Spinal cord (tissue), 9 donors: ENCODE measurements at regions not wholly inside any gene's neighbourhood (a gene's known extent, or its start where the extent isn't known, plus 50 kb on each side); places are given as distances from the start of the nearest gene placed in this dataset.
"Not testable (repeated sequence)": the region's sequence is repeated elsewhere in the genome, so short reads cannot be mapped to it uniquely, and the experiment has no call there.

Experiments used
- DNase-seq, 6 donors: peaks; one replicate each; pipeline versions ENCODE4 v3.0.0 to v3.0.0-alpha.2; 2013 to 2015; ENCODE audit warnings: low spot score in 6 of 6, low read depth in 4 of 6
- H3K27ac ChIP-seq: one replicate; pipeline ENCODE4 v1.5.1; 2013; ENCODE audit warnings: low read depth, low read length, control low read depth
- H3K27me3 ChIP-seq: one replicate; pipeline ENCODE4 v1.6.1; 2013; ENCODE audit warnings: low read length; ENCODE audit not compliant: control insufficient read depth, insufficient read depth
- H3K36me3 ChIP-seq: one replicate; pipeline ENCODE4 v1.6.1; 2013; ENCODE audit warnings: low read length; ENCODE audit not compliant: control insufficient read depth, insufficient read depth
- H3K4me1 ChIP-seq: one replicate; pipeline ENCODE4 v1.6.1; 2013; ENCODE audit warnings: low read length; ENCODE audit not compliant: control insufficient read depth, insufficient read depth
- H3K4me3 ChIP-seq: one replicate; pipeline ENCODE4 v1.5.1; 2013; ENCODE audit warnings: low read depth, low read length, control low read depth
- H3K9me3 ChIP-seq: one replicate; pipeline ENCODE4 v1.6.1; 2013; ENCODE audit warnings: low read length; ENCODE audit not compliant: control insufficient read depth, insufficient read depth
- WGBS: methylation state at CpG from one replicate; pipeline ENCODE4 v1.1.5; 2013; ENCODE audit warnings: missing lambda C conversion rate; ENCODE audit not compliant: insufficient coverage; 5-methylcytosine and 5-hydroxymethylcytosine counted together
- donor health status: healthy.

DNA sequence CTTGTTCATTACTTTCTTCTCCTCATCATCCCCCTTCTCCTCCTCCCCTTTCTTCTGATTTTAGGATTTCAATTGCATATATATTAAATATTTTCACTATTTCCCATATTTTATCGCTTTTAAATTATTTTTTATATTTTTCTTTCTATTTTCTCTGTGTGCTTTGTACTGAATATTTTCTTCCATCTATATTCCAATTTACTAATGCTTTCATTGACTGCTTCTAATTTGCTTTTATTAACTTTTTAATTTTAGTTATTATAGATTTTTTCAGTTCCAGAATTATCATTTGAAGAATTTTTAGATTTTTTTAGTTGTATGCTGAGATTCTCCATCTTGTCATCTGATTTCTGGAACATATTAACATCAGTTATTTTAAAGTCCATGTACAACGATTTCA lies 83.2 kb upstream of the ST3GAL6 start:
- Histone ChIP-seq H3K27ac (no peak overlapping the region), H3K36me3 (no peaks in the 10 kb centered on the region), H3K4me1 (no peaks in the 10 kb centered on the region), H3K27me3 (no peaks in the 10 kb centered on the region), H3K4me3 (no peak overlapping the region), H3K9me3 (peaks cover 2% of the 10 kb centered on the region)
- DNase-seq, result no peak
- WGBS, result no CpG with 5 or more reads among the region's 2 CpGs

DNA sequence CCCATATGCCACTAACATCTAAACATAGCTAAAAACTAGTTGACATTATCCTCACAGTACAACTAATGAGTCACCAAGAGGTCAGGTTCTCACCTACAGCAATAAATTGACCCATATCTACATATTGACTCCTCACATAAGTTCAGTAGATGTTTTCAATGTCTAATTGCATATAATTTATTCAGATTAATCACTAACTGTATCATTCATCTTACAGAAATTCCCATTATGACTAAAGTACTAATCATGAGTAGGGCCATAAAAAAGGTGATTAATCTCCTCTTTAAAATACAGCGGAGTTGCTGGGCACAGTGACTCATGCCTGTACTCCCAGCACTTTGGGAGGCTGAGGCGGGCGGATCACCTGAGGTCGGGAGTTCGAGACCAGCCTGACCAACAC lies 82.4 kb upstream of the ST3GAL6 start:
- Histone ChIP-seq H3K4me3 (no peak overlapping the region), H3K4me1 (no peaks in the 10 kb centered on the region), H3K27ac (no peak overlapping the region), H3K36me3 (no peaks in the 10 kb centered on the region), H3K27me3 (no peaks in the 10 kb centered on the region), H3K9me3 (peaks cover 2% of the 10 kb centered on the region)
- 100% methylated on average over 5 of the region's 5 CpGs for WGBS
- DNase-seq, result no peak

DNA sequence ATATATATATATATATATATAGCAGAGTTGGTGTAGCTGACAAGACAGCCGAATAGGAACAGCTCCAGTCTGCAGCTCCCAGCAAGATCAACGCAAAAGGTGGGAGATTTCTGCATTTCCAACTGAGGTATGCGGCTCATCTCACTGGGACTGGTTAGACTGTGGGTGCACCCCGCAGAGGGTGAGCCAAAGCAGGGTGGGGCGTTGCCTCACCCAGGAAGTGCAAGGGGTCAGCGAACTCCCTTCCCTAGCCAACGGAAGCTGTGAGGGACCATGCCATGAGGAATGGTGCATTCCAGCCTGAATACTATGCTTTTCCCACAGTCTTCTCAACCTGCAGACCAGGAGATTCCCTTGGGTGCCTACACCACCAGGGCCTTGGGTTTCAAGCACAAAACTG lies 81.7 kb upstream of the ST3GAL6 start:
- H3K27me3 ChIP-seq, result no peaks in the 10 kb centered on the region
- WGBS, result 95% methylated on average over 7 of the region's 7 CpGs
- no peak for DNase-seq
- H3K36me3 ChIP-seq, result no peaks in the 10 kb centered on the region
- no peak overlapping the region for H3K27ac ChIP-seq
- no peaks in the 10 kb centered on the region for H3K4me1 ChIP-seq
- H3K4me3 ChIP-seq, result no peak overlapping the region
- H3K9me3 ChIP-seq, result peaks cover 2% of the 10 kb centered on the region

- not testable (repeated sequence) for H3K27me3 ChIP-seq, H3K4me1 ChIP-seq, DNase-seq, H3K27ac ChIP-seq, H3K36me3 ChIP-seq, H3K9me3 ChIP-seq, H3K4me3 ChIP-seq
- WGBS, result 92% methylated on average over 5 of the region's 6 CpGs
Measured at GRCh38 chr3:98682391-98682790, 80.7 kb upstream of the ST3GAL6 start.

- no peak overlapping the region for H3K27ac ChIP-seq
- H3K4me3 ChIP-seq, result no peak overlapping the region
- H3K4me1 ChIP-seq, result no peaks in the 10 kb centered on the region
- no peak for DNase-seq
- H3K36me3 ChIP-seq, result no peaks in the 10 kb centered on the region
- H3K27me3 ChIP-seq, result no peaks in the 10 kb centered on the region
- no CpG with 5 or more reads among the region's 5 CpGs for WGBS
- H3K9me3 ChIP-seq, result no peaks in the 10 kb centered on the region
Measured at GRCh38 chr3:98688363-98688762, 74.8 kb upstream of the ST3GAL6 start.

DNA sequence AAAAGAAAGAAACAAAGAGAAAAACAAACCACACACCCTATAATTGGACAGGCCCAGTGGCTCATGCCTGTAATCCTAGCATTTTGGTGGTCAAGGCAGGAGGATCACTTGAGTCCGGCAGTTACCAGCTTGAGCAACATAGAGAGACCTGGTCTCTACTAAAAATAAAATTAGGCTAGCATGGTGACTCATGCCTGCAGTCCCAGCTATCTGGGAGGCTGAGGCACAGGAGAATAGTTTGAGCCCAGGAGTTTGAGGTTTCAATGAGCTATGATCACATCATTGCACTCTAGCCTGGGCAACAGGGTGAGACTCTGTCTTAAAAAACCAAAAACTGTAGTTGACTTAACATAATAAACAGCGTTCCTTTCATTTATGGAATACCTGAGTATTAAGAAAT lies 72.3 kb upstream of the ST3GAL6 start:
- no peak for DNase-seq
- Histone ChIP-seq H3K27ac (no peak overlapping the region), H3K4me1 (no peaks in the 10 kb centered on the region), H3K27me3 (no peaks in the 10 kb centered on the region), H3K9me3 (no peaks in the 10 kb centered on the region), H3K4me3 (no peak overlapping the region), H3K36me3 (no peaks in the 10 kb centered on the region)
- 100% methylated on average over 1 of the region's 2 CpGs for WGBS

GRCh38 chr3:98691897-98692296 lies 71.2 kb upstream of the ST3GAL6 start:
- 86% methylated on average over 1 of the region's 1 CpG for WGBS
- H3K9me3 ChIP-seq, result no peaks in the 10 kb centered on the region
- no peak for DNase-seq
- H3K27me3 ChIP-seq, result no peaks in the 10 kb centered on the region
- H3K27ac ChIP-seq, result no peak overlapping the region
- H3K4me3 ChIP-seq, result no peak overlapping the region
- H3K4me1 ChIP-seq, result no peaks in the 10 kb centered on the region
- no peaks in the 10 kb centered on the region for H3K36me3 ChIP-seq

- H3K27ac ChIP-seq, result no peak overlapping the region
- 88% methylated on average over 2 of the region's 4 CpGs for WGBS
- H3K27me3 ChIP-seq, result no peaks in the 10 kb centered on the region
- H3K4me3 ChIP-seq, result no peak overlapping the region
- no peaks in the 10 kb centered on the region for H3K9me3 ChIP-seq
- DNase-seq, result peak in 2 of 6 donors; percentile 3 to 32
- no peaks in the 10 kb centered on the region for H3K36me3 ChIP-seq
- H3K4me1 ChIP-seq, result no peaks in the 10 kb centered on the region
Measured at GRCh38 chr3:98692787-98693473, 70.2 kb upstream of the ST3GAL6 start.

DNA sequence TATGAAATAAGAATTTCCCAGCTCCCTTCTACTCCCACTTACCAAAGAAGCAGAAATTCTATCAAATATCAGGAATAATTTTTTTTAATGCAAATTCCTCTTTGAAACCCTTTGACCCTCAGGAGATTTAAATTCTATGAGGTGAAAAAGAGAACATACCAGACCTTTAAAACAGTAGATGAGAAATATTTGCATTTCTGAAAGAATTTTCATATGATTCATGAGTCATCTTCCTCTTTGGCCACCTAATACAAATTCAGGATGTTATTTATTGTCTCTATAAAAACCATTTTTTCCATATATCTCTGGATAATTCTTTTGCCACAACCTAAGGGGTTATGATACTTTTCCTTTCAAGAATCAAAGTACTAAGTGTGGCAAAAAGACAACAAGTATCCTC lies 67.3 kb upstream of the ST3GAL6 start:
- Histone ChIP-seq H3K4me3 (no peak overlapping the region), H3K27ac (no peak overlapping the region), H3K27me3 (no peaks in the 10 kb centered on the region), H3K9me3 (no peaks in the 10 kb centered on the region), H3K36me3 (no peaks in the 10 kb centered on the region), H3K4me1 (no peaks in the 10 kb centered on the region)
- DNase-seq, result no peak

GRCh38 chr3:98696296-98696695 lies 66.8 kb upstream of the ST3GAL6 start:
- H3K36me3 ChIP-seq, H3K9me3 ChIP-seq, H3K27ac ChIP-seq, DNase-seq, H3K4me3 ChIP-seq, H3K4me1 ChIP-seq, H3K27me3 ChIP-seq: not testable (repeated sequence)
- WGBS, result 57% methylated on average over 1 of the region's 3 CpGs
